ENCODE measurements at regions not wholly inside any gene's neighbourhood (a gene's known extent, or its start where the extent isn't known, plus 50 kb on each side); places are given as distances from the start of the nearest gene placed in this dataset.
"Not testable (repeated sequence)": the region's sequence is repeated elsewhere in the genome, so short reads cannot be mapped to it uniquely, and the experiment has no call there.

GRCh38 chr10:27372095-27372494, 131.5 kb upstream of the ACBD5 start:
- no peak overlapping the region for H3K4me3 ChIP-seq (ENCODE audit: low read depth, low read length)
- no peaks in the 10 kb centered on the region for H3K27me3 ChIP-seq (ENCODE audit: insufficient read depth, low read depth, severe bottlenecking)
- H3K36me3 ChIP-seq: no peaks in the 10 kb centered on the region
- no peak overlapping the region for H3K27ac ChIP-seq
- no peak for DNase-seq
- no peak for TF ChIP-seq CTCF (IDR thresholded peaks at IDR 0.05; ENCODE audit: low read depth, low read length)
- H3K9me3 ChIP-seq (ENCODE audit: severe bottlenecking): no peaks in the 10 kb centered on the region

GRCh38 chr10:27371375-27371774, 130.8 kb upstream of the ACBD5 start:
- H3K36me3 ChIP-seq; H3K27me3 ChIP-seq (ENCODE audit: insufficient read depth, low read depth, severe bottlenecking); H3K4me3 ChIP-seq (ENCODE audit: low read depth, low read length); H3K27ac ChIP-seq; H3K9me3 ChIP-seq (ENCODE audit: severe bottlenecking); DNase-seq: not testable (repeated sequence)

- no peak for DNase-seq
- H3K9me3 ChIP-seq (ENCODE audit: severe bottlenecking): no peaks in the 10 kb centered on the region
- no peak for TF ChIP-seq CTCF (IDR thresholded peaks at IDR 0.05; ENCODE audit: low read depth, low read length)
- H3K27ac ChIP-seq: no peak overlapping the region
- no peaks in the 10 kb centered on the region for H3K36me3 ChIP-seq
- no peak overlapping the region for H3K4me3 ChIP-seq (ENCODE audit: low read depth, low read length)
- H3K27me3 ChIP-seq (ENCODE audit: insufficient read depth, low read depth, severe bottlenecking): no peaks in the 10 kb centered on the region
These were observed 129.3 kb upstream of the ACBD5 start for GRCh38 chr10:27369880-27370279.

- Histone ChIP-seq H3K4me3 (ENCODE audit: low read depth, low read length) (no peak overlapping the region), H3K27me3 (ENCODE audit: insufficient read depth, low read depth, severe bottlenecking) (no peaks in the 10 kb centered on the region), H3K36me3 (no peaks in the 10 kb centered on the region), H3K27ac (no peak overlapping the region), H3K9me3 (ENCODE audit: severe bottlenecking) (no peaks in the 10 kb centered on the region)
- DNase-seq: no peak
- TF ChIP-seq CTCF (IDR thresholded peaks at IDR 0.05; ENCODE audit: low read depth, low read length): no peak
These were observed 128.1 kb upstream of the ACBD5 start for GRCh38 chr10:27368706-27369105.

- no peak overlapping the region for H3K27ac ChIP-seq
- no peak overlapping the region for H3K4me3 ChIP-seq (ENCODE audit: low read depth, low read length)
- no peak for TF ChIP-seq CTCF (IDR thresholded peaks at IDR 0.05; ENCODE audit: low read depth, low read length)
- no peak for DNase-seq
- H3K27me3 ChIP-seq (ENCODE audit: insufficient read depth, low read depth, severe bottlenecking): no peaks in the 10 kb centered on the region
- H3K36me3 ChIP-seq: no peaks in the 10 kb centered on the region
- no peaks in the 10 kb centered on the region for H3K9me3 ChIP-seq (ENCODE audit: severe bottlenecking)
These were observed 126.2 kb upstream of the ACBD5 start for GRCh38 chr10:27366769-27367168.

DNA sequence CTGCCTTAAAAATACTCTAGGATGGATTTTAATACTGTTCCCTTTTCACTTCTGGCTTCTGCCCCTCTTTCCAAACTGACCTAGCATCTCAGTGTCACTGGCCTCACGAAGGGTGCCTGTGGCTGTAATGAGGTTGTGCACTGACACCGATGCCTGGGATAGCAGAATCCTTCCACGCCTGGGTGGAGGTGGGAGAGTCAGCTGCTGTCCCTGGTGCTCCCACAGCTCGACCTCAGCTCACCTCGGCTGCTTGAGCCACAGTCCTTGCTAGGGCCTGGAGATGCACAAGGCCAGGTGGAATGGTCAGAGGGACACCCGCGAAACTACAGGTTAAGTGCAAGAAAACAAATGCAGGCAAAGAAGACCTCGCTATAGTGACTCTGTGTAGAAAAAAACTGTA, 123.4 kb upstream of the ACBD5 start:
- Histone ChIP-seq H3K9me3 (ENCODE audit: severe bottlenecking) (no peaks in the 10 kb centered on the region), H3K27me3 (ENCODE audit: insufficient read depth, low read depth, severe bottlenecking) (no peaks in the 10 kb centered on the region), H3K27ac (no peak overlapping the region), H3K36me3 (no peaks in the 10 kb centered on the region), H3K4me3 (ENCODE audit: low read depth, low read length) (no peak overlapping the region)
- TF ChIP-seq CTCF (IDR thresholded peaks at IDR 0.05; ENCODE audit: low read depth, low read length): no peak
- peak; percentile 18 for DNase-seq
